Endothelial cell of umbilical vein (primary cell): ENCODE measurements at regions not wholly inside any gene's neighbourhood (a gene's known extent, or its start where the extent isn't known, plus 50 kb on each side); places are given as distances from the start of the nearest gene placed in this dataset.

Experiments
- BruUV-seq: library from RNA; stranded (reverse); fragments of 400-500 nt; replicated peaks from 2 replicates; lab custom pipeline; 2021; lab: Mats Ljungman, UMichigan
- CTCF ChIA-PET: fragments of 300-600, 350-600 bp; sonication (Branson Sonifier 250); formaldehyde crosslinking; loops from one replicate; lab custom pipeline; 2021; ENCODE audit warnings: antibody characterized with exemption, inconsistent platforms; lab: Charles Lee
- POLR2A ChIA-PET: fragments of 300-600, 350-600 bp; sonication (Branson Sonifier 250); formaldehyde crosslinking; loops from one replicate; lab custom pipeline; 2021; ENCODE audit warnings: antibody characterized with exemption, inconsistent platforms; lab: Charles Lee
- DNase-seq: peaks from one replicate; pipeline ENCODE4 v3.0.0-alpha.2; 2011; ENCODE audit warnings: low read depth, low spot score
- FAIRE-seq: peaks from 2 replicates; lab custom pipeline; 2011; peaks lifted over from hg19 to GRCh38; lab: Jason Lieb, UNC
- H2AFZ ChIP-seq: 2 replicates; pipeline ENCODE4 v1.6.0; 2012; ENCODE audit warnings: low read depth, low read length, control low read depth, inconsistent platforms
- H3K27ac ChIP-seq: 2 replicates; pipeline ENCODE4 v1.5.1; 2011; ENCODE audit warnings: low read depth, mild to moderate bottlenecking, control low read depth, low read length, moderate library complexity; ENCODE audit not compliant: insufficient read depth
- H3K27me3 ChIP-seq, 2 experiments: 2 replicates each; pipeline versions ENCODE4 v1.6.0 to v1.6.1; 2011; ENCODE audit warnings: low read length in 2 of 2, mixed read lengths in 1 of 2; ENCODE audit not compliant: control insufficient read depth in 2 of 2, insufficient read depth in 2 of 2
- H3K36me3 ChIP-seq, 2 experiments: 2 replicates in 1 of 2; 3 replicates in 1 of 2; pipeline ENCODE4 v1.5.1; 2011; ENCODE audit warnings: low read length in 2 of 2, mild to moderate bottlenecking in 1 of 2, moderate library complexity in 1 of 2; ENCODE audit not compliant: control insufficient read depth in 2 of 2, insufficient read depth in 2 of 2; ENCODE audit errors: extremely low read depth in 1 of 2
- H3K4me1 ChIP-seq: 3 replicates; pipeline ENCODE4 v1.5.1; 2011; ENCODE audit warnings: mild to moderate bottlenecking, low read length; ENCODE audit not compliant: control insufficient read depth, insufficient read depth; ENCODE audit errors: extremely low read depth
- H3K4me2 ChIP-seq: 2 replicates; pipeline ENCODE4 v1.6.1; 2011; ENCODE audit warnings: low read length, control low read depth, mixed read lengths; ENCODE audit not compliant: insufficient read depth
- H3K4me3 ChIP-seq, 3 experiments: fragments of 200-600 bp in 1 of 3; sonication (generic), shearing (Covaris generic) in 1 of 3; replicated peaks in 1 of 3; 2 replicates each; pipeline ENCODE4 v1.5.1; 2011 to 2016; ENCODE audit warnings: control low read depth in 3 of 3, low read length in 3 of 3, mild to moderate bottlenecking in 2 of 3, inconsistent platforms in 1 of 3, low read depth in 1 of 3, moderate library complexity in 1 of 3; ENCODE audit not compliant: insufficient read depth in 1 of 3
- H3K79me2 ChIP-seq: 2 replicates; pipeline ENCODE4 v1.6.0; 2012; ENCODE audit warnings: low read length, inconsistent platforms; ENCODE audit not compliant: control insufficient read depth, insufficient read depth
- H3K9ac ChIP-seq: replicated peaks from 2 replicates; pipeline ENCODE3; 2011; ENCODE audit warnings: low read length, control low read depth; ENCODE audit not compliant: insufficient read depth; ENCODE audit errors: extremely low read depth
- H3K9me1 ChIP-seq: replicated peaks from 3 replicates; pipeline ENCODE4 v1.6.0; 2011; ENCODE audit warnings: mild to moderate bottlenecking, low read length; ENCODE audit not compliant: control insufficient read depth, insufficient read depth; ENCODE audit errors: extremely low read depth
- H3K9me3 ChIP-seq: replicated peaks from 2 replicates; pipeline ENCODE4 v1.5.1; 2012; ENCODE audit warnings: low read length, inconsistent platforms; ENCODE audit not compliant: control insufficient read depth, insufficient read depth
- H4K20me1 ChIP-seq: replicated peaks from 2 replicates; pipeline ENCODE3; 2011; ENCODE audit warnings: mild to moderate bottlenecking, low read length; ENCODE audit not compliant: control insufficient read depth, insufficient read depth; ENCODE audit errors: extremely low read depth
- EZH2 ChIP-seq: IDR thresholded peaks from 2 replicates; pipeline ENCODE4 v1.6.1; 2012; ENCODE audit warnings: borderline replicate concordance, low read depth, mild to moderate bottlenecking, moderate library complexity, low read length, inconsistent platforms; ENCODE audit not compliant: severe bottlenecking
- FOS ChIP-seq: IDR thresholded peaks from 2 replicates; pipeline ENCODE4 v1.6.1; 2011; ENCODE audit warnings: mild to moderate bottlenecking, low read length, moderate library complexity, borderline replicate concordance; ENCODE audit not compliant: insufficient read depth
- GATA2 ChIP-seq: IDR thresholded peaks from 2 replicates; pipeline ENCODE4 v1.7.0; 2011; ENCODE audit warnings: low read depth, mild to moderate bottlenecking, moderate library complexity, mixed read lengths, low read length; ENCODE audit not compliant: insufficient read length, insufficient read depth
- JUN ChIP-seq: IDR thresholded peaks from 2 replicates; pipeline ENCODE4 v1.6.1; 2011; ENCODE audit warnings: borderline replicate concordance, low read depth; ENCODE audit not compliant: insufficient read length, insufficient read depth
- MAX ChIP-seq: IDR thresholded peaks from 2 replicates; pipeline ENCODE4 v1.6.1; 2011; ENCODE audit not compliant: insufficient read depth, insufficient read length
- MYC ChIP-seq: IDR thresholded peaks from one replicate; pipeline ENCODE4 v1.6.1; 2011; ENCODE audit warnings: mild to moderate bottlenecking, low read depth, low read length
- POLR2A ChIP-seq: IDR thresholded peaks from 2 replicates; pipeline ENCODE4 v1.6.1; 2012; ENCODE audit warnings: low read depth, mild to moderate bottlenecking, control low read depth, low read length
- POLR2AphosphoS5 ChIP-seq: IDR thresholded peaks from 2 replicates; pipeline ENCODE4 v1.6.1; 2012; ENCODE audit warnings: low read depth, mild to moderate bottlenecking, control low read depth, low read length, moderate library complexity; ENCODE audit not compliant: insufficient read depth
- dilution Hi-C: fragments of 300-500 bp; cut with MboI; formaldehyde crosslinking; loops from one replicate; pipeline ENCODE4 v1.15.0; 2019; ENCODE audit warnings: low sequenced_read_pairs; ENCODE audit not compliant: extremely low pct_ligation_motif_present
- intact Hi-C: fragments of 100-400 bp; cut with micrococcal nuclease; formaldehyde crosslinking; loops from one replicate; pipeline ENCODE4 v1.10.0; 2022
- TF ChIP-seq, protein P1 (sequence below), 2 donors: IDR thresholded peaks; 1 replicate in 1 of 2; 2 replicates in 1 of 2; pipeline ENCODE4 v1.5.1; 2011; ENCODE audit warnings: low read length in 2 of 2, mild to moderate bottlenecking in 2 of 2, moderate library complexity in 2 of 2, control low read depth in 1 of 2, inconsistent platforms in 1 of 2, low read depth in 1 of 2; ENCODE audit not compliant: insufficient read depth in 1 of 2; ENCODE audit errors: extremely low read depth in 1 of 2

GRCh38 chr10:107889105-107889504 lies 724.6 kb upstream of the SORCS1 start:
- H3K4me1 ChIP-seq: no peaks in the 10 kb centered on the region
- CTCF ChIA-PET: no interaction called here
- H3K9me1 ChIP-seq: no peaks in the 10 kb centered on the region
- dilution Hi-C loops: no loop called here
- BruUV-seq: no TSS peak
- intact Hi-C loops: no loop called here
- no peaks in the 10 kb centered on the region for H4K20me1 ChIP-seq
- H3K4me2 ChIP-seq: no peak overlapping the region
- TF ChIP-seq MAX (no peak), FOS (no peak), EZH2 (no peak), JUN (no peak), POLR2A (no peak), MYC (no peak), POLR2AphosphoS5 (no peak), GATA2 (no peak)
- TF ChIP-seq, protein P1, sequence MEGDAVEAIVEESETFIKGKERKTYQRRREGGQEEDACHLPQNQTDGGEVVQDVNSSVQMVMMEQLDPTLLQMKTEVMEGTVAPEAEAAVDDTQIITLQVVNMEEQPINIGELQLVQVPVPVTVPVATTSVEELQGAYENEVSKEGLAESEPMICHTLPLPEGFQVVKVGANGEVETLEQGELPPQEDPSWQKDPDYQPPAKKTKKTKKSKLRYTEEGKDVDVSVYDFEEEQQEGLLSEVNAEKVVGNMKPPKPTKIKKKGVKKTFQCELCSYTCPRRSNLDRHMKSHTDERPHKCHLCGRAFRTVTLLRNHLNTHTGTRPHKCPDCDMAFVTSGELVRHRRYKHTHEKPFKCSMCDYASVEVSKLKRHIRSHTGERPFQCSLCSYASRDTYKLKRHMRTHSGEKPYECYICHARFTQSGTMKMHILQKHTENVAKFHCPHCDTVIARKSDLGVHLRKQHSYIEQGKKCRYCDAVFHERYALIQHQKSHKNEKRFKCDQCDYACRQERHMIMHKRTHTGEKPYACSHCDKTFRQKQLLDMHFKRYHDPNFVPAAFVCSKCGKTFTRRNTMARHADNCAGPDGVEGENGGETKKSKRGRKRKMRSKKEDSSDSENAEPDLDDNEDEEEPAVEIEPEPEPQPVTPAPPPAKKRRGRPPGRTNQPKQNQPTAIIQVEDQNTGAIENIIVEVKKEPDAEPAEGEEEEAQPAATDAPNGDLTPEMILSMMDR (IDR thresholded peaks at IDR 0.05; ENCODE audit: extremely low read depth in 1 of 2, insufficient read depth in 1 of 2, low read depth in 1 of 2, low read length in 2 of 2): no peak
- H3K4me3 ChIP-seq: no peak overlapping the region
- H3K27ac ChIP-seq: no peak overlapping the region
- DNase-seq (no peak), FAIRE-seq (no peak)
- H3K9ac ChIP-seq: no peak overlapping the region
- H3K27me3 ChIP-seq: no peaks in the 10 kb centered on the region
- POLR2A ChIA-PET: no interaction called here
- no peak overlapping the region for H2AFZ ChIP-seq
- H3K36me3 ChIP-seq: no peaks in the 10 kb centered on the region
- H3K79me2 ChIP-seq: no peaks in the 10 kb centered on the region
- H3K9me3 ChIP-seq: peaks cover 4% of the 10 kb centered on the region
